ENCODE measurements at regions not wholly inside any gene's neighbourhood (a gene's known extent, or its start where the extent isn't known, plus 50 kb on each side); places are given as distances from the start of the nearest gene placed in this dataset.

DNA sequence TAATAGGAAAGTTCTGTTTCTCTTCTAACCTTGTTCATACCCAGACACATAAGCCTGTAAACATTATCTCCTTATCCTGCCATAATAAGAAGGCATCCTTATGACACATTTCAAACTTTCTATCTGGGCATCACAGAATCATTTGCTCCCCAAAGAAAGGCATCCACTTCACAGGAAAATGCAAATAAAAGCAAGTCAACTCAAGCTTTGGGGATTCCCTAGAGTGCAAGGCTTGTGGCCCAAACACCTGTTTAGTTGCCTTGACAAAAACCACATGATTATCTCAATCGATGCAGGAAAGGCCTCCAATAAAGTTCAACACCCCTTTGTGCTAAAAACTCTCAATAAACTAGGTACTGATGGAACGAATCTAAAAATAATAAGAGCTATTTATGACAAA lies 195.7 kb upstream of the GALNT5 start (continued):
- peak; percentile 55; the same call in 1 of the 2 replicates for TF ChIP-seq NFIC (IDR thresholded peaks at IDR 0.05; ENCODE audit: low read depth, low read length)
- TF ChIP-seq, protein P1, sequence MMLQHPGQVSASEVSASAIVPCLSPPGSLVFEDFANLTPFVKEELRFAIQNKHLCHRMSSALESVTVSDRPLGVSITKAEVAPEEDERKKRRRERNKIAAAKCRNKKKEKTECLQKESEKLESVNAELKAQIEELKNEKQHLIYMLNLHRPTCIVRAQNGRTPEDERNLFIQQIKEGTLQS (IDR thresholded peaks at IDR 0.05; ENCODE audit: borderline replicate concordance, extremely low read depth, low read depth, low read length) = no peak
- TF ChIP-seq POU2F2 (IDR thresholded peaks at IDR 0.05; ENCODE audit: borderline replicate concordance, low read depth, low read length) = peak; percentile 84; the same call in 2 of the 3 replicates
- TF ChIP-seq ZBED1 (IDR thresholded peaks at IDR 0.05; ENCODE audit: borderline replicate concordance) = no peak
- TF ChIP-seq YY1 (IDR thresholded peaks at IDR 0.05; ENCODE audit: low read depth, low read length) = no peak
- TF ChIP-seq, protein P2, sequence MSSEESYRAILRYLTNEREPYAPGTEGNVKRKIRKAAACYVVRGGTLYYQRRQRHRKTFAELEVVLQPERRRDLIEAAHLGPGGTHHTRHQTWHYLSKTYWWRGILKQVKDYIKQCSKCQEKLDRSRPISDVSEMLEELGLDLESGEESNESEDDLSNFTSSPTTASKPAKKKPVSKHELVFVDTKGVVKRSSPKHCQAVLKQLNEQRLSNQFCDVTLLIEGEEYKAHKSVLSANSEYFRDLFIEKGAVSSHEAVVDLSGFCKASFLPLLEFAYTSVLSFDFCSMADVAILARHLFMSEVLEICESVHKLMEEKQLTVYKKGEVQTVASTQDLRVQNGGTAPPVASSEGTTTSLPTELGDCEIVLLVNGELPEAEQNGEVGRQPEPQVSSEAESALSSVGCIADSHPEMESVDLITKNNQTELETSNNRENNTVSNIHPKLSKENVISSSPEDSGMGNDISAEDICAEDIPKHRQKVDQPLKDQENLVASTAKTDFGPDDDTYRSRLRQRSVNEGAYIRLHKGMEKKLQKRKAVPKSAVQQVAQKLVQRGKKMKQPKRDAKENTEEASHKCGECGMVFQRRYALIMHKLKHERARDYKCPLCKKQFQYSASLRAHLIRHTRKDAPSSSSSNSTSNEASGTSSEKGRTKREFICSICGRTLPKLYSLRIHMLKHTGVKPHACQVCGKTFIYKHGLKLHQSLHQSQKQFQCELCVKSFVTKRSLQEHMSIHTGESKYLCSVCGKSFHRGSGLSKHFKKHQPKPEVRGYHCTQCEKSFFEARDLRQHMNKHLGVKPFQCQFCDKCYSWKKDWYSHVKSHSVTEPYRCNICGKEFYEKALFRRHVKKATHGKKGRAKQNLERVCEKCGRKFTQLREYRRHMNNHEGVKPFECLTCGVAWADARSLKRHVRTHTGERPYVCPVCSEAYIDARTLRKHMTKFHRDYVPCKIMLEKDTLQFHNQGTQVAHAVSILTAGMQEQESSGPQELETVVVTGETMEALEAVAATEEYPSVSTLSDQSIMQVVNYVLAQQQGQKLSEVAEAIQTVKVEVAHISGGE (CRISPR knock-in tag; IDR thresholded peaks at IDR 0.05) = no peak
- TF ChIP-seq, protein P3, sequence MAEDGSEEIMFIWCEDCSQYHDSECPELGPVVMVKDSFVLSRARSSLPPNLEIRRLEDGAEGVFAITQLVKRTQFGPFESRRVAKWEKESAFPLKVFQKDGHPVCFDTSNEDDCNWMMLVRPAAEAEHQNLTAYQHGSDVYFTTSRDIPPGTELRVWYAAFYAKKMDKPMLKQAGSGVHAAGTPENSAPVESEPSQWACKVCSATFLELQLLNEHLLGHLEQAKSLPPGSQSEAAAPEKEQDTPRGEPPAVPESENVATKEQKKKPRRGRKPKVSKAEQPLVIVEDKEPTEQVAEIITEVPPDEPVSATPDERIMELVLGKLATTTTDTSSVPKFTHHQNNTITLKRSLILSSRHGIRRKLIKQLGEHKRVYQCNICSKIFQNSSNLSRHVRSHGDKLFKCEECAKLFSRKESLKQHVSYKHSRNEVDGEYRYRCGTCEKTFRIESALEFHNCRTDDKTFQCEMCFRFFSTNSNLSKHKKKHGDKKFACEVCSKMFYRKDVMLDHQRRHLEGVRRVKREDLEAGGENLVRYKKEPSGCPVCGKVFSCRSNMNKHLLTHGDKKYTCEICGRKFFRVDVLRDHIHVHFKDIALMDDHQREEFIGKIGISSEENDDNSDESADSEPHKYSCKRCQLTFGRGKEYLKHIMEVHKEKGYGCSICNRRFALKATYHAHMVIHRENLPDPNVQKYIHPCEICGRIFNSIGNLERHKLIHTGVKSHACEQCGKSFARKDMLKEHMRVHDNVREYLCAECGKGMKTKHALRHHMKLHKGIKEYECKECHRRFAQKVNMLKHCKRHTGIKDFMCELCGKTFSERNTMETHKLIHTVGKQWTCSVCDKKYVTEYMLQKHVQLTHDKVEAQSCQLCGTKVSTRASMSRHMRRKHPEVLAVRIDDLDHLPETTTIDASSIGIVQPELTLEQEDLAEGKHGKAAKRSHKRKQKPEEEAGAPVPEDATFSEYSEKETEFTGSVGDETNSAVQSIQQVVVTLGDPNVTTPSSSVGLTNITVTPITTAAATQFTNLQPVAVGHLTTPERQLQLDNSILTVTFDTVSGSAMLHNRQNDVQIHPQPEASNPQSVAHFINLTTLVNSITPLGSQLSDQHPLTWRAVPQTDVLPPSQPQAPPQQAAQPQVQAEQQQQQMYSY (CRISPR knock-in tag; IDR thresholded peaks at IDR 0.05) = no peak
- TF ChIP-seq, protein P4, sequence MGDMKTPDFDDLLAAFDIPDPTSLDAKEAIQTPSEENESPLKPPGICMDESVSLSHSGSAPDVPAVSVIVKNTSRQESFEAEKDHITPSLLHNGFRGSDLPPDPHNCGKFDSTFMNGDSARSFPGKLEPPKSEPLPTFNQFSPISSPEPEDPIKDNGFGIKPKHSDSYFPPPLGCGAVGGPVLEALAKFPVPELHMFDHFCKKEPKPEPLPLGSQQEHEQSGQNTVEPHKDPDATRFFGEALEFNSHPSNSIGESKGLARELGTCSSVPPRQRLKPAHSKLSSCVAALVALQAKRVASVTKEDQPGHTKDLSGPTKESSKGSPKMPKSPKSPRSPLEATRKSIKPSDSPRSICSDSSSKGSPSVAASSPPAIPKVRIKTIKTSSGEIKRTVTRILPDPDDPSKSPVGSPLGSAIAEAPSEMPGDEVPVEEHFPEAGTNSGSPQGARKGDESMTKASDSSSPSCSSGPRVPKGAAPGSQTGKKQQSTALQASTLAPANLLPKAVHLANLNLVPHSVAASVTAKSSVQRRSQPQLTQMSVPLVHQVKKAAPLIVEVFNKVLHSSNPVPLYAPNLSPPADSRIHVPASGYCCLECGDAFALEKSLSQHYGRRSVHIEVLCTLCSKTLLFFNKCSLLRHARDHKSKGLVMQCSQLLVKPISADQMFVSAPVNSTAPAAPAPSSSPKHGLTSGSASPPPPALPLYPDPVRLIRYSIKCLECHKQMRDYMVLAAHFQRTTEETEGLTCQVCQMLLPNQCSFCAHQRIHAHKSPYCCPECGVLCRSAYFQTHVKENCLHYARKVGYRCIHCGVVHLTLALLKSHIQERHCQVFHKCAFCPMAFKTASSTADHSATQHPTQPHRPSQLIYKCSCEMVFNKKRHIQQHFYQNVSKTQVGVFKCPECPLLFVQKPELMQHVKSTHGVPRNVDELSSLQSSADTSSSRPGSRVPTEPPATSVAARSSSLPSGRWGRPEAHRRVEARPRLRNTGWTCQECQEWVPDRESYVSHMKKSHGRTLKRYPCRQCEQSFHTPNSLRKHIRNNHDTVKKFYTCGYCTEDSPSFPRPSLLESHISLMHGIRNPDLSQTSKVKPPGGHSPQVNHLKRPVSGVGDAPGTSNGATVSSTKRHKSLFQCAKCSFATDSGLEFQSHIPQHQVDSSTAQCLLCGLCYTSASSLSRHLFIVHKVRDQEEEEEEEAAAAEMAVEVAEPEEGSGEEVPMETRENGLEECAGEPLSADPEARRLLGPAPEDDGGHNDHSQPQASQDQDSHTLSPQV (IDR thresholded peaks at IDR 0.05) = no peak
- no peak for TF ChIP-seq ZNF622 (IDR thresholded peaks at IDR 0.05)
- no peak for TF ChIP-seq CBX3 (IDR thresholded peaks at IDR 0.05; ENCODE audit: borderline replicate concordance, low read depth)
- TF ChIP-seq LARP7 (IDR thresholded peaks at IDR 0.05) = no peak
- no peak for TF ChIP-seq CREM (IDR thresholded peaks at IDR 0.05; ENCODE audit: low read depth)
- TF ChIP-seq, protein P5, sequence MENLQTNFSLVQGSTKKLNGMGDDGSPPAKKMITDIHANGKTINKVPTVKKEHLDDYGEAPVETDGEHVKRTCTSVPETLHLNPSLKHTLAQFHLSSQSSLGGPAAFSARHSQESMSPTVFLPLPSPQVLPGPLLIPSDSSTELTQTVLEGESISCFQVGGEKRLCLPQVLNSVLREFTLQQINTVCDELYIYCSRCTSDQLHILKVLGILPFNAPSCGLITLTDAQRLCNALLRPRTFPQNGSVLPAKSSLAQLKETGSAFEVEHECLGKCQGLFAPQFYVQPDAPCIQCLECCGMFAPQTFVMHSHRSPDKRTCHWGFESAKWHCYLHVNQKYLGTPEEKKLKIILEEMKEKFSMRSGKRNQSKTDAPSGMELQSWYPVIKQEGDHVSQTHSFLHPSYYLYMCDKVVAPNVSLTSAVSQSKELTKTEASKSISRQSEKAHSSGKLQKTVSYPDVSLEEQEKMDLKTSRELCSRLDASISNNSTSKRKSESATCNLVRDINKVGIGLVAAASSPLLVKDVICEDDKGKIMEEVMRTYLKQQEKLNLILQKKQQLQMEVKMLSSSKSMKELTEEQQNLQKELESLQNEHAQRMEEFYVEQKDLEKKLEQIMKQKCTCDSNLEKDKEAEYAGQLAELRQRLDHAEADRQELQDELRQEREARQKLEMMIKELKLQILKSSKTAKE (IDR thresholded peaks at IDR 0.05; ENCODE audit: low read depth, poor library complexity, severe bottlenecking) = no peak
- no peak for TF ChIP-seq FOS (IDR thresholded peaks at IDR 0.05; ENCODE audit: borderline replicate concordance, extremely low read depth, insufficient read length)
- no peak for TF ChIP-seq SMC3 (IDR thresholded peaks at IDR 0.05; ENCODE audit: borderline replicate concordance, low read length)
- TF ChIP-seq KDM1A (IDR thresholded peaks at IDR 0.05; ENCODE audit: borderline replicate concordance) = no peak
- TF ChIP-seq MEF2B (IDR thresholded peaks at IDR 0.05; ENCODE audit: partially characterized antibody, poor library complexity, severe bottlenecking) = peak; percentile 79
